AG04449 (cell line): ENCODE measurements at regions not wholly inside any gene's neighbourhood (a gene's known extent, or its start where the extent isn't known, plus 50 kb on each side); places are given as distances from the start of the nearest gene placed in this dataset.
"Not testable (repeated sequence)": the region's sequence is repeated elsewhere in the genome, so short reads cannot be mapped to it uniquely, and the experiment has no call there.

ENCODE experiments used
- CTCF ChIA-PET: fragments of 350-600 bp; formaldehyde crosslinking; extraction: SDS; loops from one replicate; lab custom pipeline; 2021; ENCODE audit warnings: antibody characterized with exemption; lab: Yijun Ruan, JAX
- POLR2A ChIA-PET: fragments of 400-600, 350-600 bp; formaldehyde crosslinking; extraction: SDS; loops from one replicate; lab custom pipeline; 2020; ENCODE audit warnings: antibody characterized with exemption, inconsistent platforms; lab: Yijun Ruan, JAX
- DNase-seq: peaks from one replicate; pipeline ENCODE4 v3.0.0-alpha.2; 2010; ENCODE audit warnings: low read depth, low spot score
- H3K4me3 ChIP-seq: 2 replicates; pipeline ENCODE4 v1.5.1; 2011; ENCODE audit warnings: low read depth, mild to moderate bottlenecking, control low read depth, low read length
- TF ChIP-seq, protein P1 (sequence below): IDR thresholded peaks from one replicate; pipeline ENCODE4 v1.5.1; 2011; ENCODE audit warnings: mild to moderate bottlenecking, moderate library complexity, low read length, control low read depth, inconsistent platforms; ENCODE audit not compliant: insufficient read depth; ENCODE audit errors: missing control alignments

GRCh38 chr2:64932371-64933216, 56.6 kb upstream of the SLC1A4 start:
- no peak for DNase-seq
- no peak overlapping the region for H3K4me3 ChIP-seq
- CTCF ChIA-PET: interaction anchor here (4.2 kb wide), 1 partner anchor 14 kb away, joined by 13 read pairs; no protein-coding TSS in a partner anchor
- POLR2A ChIA-PET: no interaction called here
- TF ChIP-seq, protein P1, sequence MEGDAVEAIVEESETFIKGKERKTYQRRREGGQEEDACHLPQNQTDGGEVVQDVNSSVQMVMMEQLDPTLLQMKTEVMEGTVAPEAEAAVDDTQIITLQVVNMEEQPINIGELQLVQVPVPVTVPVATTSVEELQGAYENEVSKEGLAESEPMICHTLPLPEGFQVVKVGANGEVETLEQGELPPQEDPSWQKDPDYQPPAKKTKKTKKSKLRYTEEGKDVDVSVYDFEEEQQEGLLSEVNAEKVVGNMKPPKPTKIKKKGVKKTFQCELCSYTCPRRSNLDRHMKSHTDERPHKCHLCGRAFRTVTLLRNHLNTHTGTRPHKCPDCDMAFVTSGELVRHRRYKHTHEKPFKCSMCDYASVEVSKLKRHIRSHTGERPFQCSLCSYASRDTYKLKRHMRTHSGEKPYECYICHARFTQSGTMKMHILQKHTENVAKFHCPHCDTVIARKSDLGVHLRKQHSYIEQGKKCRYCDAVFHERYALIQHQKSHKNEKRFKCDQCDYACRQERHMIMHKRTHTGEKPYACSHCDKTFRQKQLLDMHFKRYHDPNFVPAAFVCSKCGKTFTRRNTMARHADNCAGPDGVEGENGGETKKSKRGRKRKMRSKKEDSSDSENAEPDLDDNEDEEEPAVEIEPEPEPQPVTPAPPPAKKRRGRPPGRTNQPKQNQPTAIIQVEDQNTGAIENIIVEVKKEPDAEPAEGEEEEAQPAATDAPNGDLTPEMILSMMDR: no peak

GRCh38 chr2:64934530-64934929, 54.7 kb upstream of the SLC1A4 start:
- no peak overlapping the region for H3K4me3 ChIP-seq
- POLR2A ChIA-PET: no interaction called here
- DNase-seq: no peak
- CTCF ChIA-PET: interaction anchor here (0.9 to 2.3 kb wide), 3 partner anchors 17 to 253 kb away, joined by 3 to 4 read pairs (median 3); no protein-coding TSS in a partner anchor
- TF ChIP-seq, protein P1: no peak

GRCh38 chr2:64936809-64937208, 52.4 kb upstream of the SLC1A4 start:
- ChIA-PET POLR2A (no interaction called here), CTCF (interaction anchor here (1.1 to 2.3 kb wide), 2 partner anchors 17 to 19 kb away, joined by 4 read pairs; no protein-coding TSS in a partner anchor)
- H3K4me3 ChIP-seq: no peak overlapping the region
- TF ChIP-seq, protein P1: no peak
- no peak for DNase-seq

GRCh38 chr2:64937314-64937686, 51.9 kb upstream of the SLC1A4 start:
- DNase-seq, H3K4me3 ChIP-seq, POLR2A ChIA-PET: not testable (repeated sequence)
- CTCF ChIA-PET: interaction anchor here (1.7 kb wide), 1 partner anchor 19 kb away, joined by 6 read pairs; no protein-coding TSS in a partner anchor

DNA sequence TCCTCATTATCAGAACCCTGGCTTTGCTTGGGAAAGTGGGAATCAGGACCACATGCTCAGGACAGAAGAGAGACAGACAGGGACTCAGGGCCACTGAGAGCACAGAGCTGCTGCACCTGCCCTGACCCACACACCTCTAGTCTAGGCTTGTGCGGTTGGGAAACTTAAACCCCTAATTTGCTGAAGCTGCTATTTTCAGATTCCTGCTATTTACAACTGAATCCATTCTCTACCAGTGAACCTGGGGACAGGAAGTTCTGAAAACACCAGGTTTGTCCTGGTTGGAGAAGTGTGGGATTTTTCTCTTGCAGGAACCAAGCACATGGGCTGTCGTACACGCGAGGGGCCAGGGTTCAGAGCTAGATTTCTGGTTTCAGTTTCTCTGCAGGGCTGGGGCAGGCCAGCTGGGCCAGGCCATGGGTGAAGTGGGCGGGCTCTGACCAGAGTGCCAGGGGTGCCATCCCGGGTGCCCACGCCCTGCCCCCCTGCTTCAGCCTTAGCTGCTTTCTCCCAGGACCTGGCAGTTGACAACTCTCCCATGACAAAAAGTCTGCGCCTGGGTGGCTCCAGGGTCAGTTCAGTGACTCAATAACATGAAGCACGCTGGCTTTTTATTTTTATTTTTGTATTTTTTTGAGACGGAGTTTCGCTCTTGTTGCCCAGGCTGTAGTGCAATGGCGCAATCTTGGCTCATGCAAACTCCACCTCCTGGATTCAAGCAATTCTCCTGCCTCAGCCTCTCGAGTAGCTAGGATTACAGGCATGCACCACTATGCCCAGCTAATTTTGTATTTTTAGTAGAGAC, 51.3 kb upstream of the SLC1A4 start:
- DNase-seq: no peak
- TF ChIP-seq, protein P1: no peak
- POLR2A ChIA-PET: no interaction called here
- no peak overlapping the region for H3K4me3 ChIP-seq
- CTCF ChIA-PET: interaction anchor here (1.7 kb wide), 1 partner anchor 20 kb away, joined by 6 read pairs; no protein-coding TSS in a partner anchor

- no peak for DNase-seq
- ChIA-PET CTCF (interaction anchor here (1.7 kb wide), 1 partner anchor 21 kb away, joined by 6 read pairs; no protein-coding TSS in a partner anchor), POLR2A (no interaction called here)
- H3K4me3 ChIP-seq: no peak overlapping the region
- TF ChIP-seq, protein P1: no peak
Observed at GRCh38 chr2:64938607-64939285, 50.5 kb upstream of the SLC1A4 start.
